Hepatocyte (in vitro differentiated cells): ENCODE measurements at regions not wholly inside any gene's neighbourhood (a gene's known extent, or its start where the extent isn't known, plus 50 kb on each side); places are given as distances from the start of the nearest gene placed in this dataset.

Source experiments
- EZH2 ChIP-seq: fragments of 200-600 bp; sonication (generic); IDR thresholded peaks from 2 replicates; pipeline ENCODE4 v1.6.1; 2016; ENCODE audit warnings: antibody characterized with exemption, mild to moderate bottlenecking, borderline replicate concordance
- TF ChIP-seq, protein P1 (sequence below): fragments of 200-600 bp; sonication (generic); IDR thresholded peaks from 2 replicates; pipeline ENCODE4 v1.5.1; 2016; ENCODE audit warnings: antibody characterized with exemption, mild to moderate bottlenecking; ENCODE audit not compliant: poor library complexity

GRCh38 chr4:156476359-156476758, 495.2 kb downstream of the PDGFC start:
- TF ChIP-seq, protein P1, sequence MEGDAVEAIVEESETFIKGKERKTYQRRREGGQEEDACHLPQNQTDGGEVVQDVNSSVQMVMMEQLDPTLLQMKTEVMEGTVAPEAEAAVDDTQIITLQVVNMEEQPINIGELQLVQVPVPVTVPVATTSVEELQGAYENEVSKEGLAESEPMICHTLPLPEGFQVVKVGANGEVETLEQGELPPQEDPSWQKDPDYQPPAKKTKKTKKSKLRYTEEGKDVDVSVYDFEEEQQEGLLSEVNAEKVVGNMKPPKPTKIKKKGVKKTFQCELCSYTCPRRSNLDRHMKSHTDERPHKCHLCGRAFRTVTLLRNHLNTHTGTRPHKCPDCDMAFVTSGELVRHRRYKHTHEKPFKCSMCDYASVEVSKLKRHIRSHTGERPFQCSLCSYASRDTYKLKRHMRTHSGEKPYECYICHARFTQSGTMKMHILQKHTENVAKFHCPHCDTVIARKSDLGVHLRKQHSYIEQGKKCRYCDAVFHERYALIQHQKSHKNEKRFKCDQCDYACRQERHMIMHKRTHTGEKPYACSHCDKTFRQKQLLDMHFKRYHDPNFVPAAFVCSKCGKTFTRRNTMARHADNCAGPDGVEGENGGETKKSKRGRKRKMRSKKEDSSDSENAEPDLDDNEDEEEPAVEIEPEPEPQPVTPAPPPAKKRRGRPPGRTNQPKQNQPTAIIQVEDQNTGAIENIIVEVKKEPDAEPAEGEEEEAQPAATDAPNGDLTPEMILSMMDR, result no peak
- no peak for TF ChIP-seq EZH2
